ENCODE measurements at regions not wholly inside any gene's neighbourhood (a gene's known extent, or its start where the extent isn't known, plus 50 kb on each side); places are given as distances from the start of the nearest gene placed in this dataset.
A peak's percentile ranks its signal among the peaks of the same experiment; 100 is the strongest.
"Not testable (repeated sequence)": the region's sequence is repeated elsewhere in the genome, so short reads cannot be mapped to it uniquely, and the experiment has no call there.

DNA sequence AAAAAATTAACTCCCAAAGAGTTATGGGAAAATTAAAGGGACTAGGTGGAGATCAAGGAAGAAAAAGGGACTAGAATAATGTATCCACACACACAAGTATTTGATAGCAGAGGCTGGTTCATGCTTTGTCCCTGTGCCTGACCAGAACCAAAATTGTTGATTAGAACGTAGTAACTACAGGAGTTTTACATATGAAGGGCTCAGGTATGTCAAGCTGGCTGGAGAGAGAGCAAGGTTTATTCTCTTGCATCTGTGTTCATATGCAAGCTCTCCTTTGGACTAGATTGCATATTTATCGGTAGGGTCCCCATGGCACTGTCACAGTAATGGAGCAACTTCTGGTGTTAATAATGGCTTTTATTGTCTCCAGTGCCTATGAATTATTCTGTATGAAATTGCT is 239.9 kb upstream of the TRPM3 start:
- DNase-seq, result no peak

DNA sequence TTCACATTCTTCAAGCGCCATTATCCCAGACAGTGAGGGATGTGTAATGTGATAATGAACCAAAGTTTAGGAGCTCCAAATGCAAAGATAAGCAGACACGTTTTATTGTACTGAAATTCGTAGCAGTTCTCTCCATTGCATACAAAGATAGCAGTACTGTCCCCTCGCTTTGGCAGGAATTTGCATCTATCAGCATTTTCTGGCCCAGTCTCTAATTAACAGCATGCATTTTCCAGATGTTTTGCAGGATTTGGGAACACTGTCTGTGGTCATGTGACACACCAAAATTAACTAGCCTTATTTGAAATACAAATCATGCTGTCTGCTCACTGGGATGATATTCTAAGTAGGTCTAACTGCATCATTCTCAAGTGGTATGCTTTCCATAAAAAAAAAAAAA is 235.9 kb upstream of the TRPM3 start:
- DNase-seq, result no peak

DNA sequence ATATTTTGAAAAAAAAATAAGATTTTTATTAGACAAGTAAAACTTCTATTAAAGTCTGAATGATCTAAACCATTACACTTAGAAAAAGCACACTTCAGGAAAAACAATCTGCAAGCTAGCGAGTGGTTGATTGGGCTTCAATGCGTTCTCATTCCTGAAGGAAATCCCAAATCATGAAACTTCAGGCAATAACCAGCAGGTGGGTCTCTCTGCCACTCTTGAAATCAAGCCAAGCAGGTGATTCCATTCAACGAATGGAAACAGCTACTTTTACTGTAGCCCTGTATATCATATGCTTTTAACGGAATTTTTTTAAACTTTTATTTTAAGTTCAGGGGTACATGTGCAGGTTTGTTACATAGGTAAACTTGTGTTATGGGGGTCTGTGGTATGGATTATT is 234.5 kb upstream of the TRPM3 start:
- DNase-seq, result no peak

DNA sequence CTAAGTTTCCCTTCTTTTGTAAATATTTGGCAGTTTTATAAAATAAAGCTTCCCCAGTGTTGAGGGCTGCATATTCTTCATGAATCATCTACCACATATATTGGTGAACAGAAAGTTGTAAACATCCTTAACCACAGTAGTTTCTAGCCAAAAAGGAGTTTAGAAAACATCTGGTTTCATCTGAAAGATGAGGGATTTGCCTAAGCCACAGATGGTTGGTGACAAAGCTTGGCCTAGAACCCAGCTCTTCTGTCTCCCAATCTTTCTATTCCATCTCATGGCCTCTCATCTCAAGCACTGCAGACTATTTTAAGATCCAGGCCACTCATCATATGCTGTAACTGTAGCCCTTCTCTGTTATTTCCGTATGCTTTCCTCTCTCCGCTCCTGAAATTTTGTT is 232.3 kb upstream of the TRPM3 start:
- no peak for DNase-seq

DNA sequence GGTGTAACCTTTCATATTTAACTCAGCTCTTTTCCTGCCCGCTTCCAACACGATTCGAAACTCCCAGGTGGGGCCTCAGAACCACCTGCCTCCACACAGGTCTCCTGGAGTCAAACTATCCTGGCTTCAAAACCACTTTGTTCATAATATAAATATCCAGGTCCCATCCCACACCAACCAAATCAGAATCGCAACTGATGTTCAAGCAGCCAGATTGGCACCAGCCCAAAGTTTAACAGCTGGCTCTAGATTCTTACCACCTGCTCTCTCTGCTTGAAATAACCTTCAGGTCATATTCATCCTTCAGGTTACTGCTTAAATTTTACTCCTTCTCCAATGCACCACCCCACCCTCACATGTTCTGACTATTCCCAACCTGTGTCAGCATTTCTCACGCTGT is 231.4 kb upstream of the TRPM3 start:
- DNase-seq, result no peak

DNA sequence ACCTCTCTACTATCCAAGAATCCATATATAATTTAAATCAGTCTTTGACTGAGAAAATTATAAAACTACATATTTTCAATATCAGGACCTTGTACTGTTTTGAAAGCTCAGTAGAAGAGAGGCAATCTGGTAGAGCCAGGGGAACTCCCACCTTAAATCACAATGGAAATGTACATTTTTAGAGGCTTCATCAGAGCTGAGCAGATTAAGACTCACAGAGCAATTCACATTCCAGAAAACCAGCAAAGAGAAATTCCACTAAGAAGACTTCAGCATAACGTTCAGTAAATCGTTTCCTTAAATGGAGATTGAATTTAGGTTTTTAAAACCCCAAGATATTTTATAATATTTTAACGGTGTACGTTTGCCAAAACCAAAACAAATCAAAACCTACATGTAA is 227.8 kb upstream of the TRPM3 start:
- DNase-seq, result no peak

DNA sequence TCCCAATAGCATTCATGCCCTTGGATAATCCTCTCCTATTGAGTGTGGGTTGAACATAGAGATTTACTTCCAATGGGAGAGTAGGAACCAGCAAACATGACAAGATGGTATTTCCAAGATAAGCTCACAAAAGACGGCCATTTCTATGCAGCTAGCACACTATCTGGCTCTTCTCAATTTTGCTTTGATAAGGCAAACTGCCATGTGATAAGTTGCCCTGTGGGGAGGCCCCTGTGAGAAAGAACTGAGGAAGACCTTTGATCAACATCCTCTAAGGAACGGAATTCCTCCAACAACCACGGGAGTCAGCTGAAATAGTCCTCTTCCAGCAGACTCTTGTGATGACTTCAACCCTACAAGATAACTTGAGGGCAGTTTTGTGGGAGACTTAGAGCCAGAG is 211.9 kb upstream of the TRPM3 start:
- no peak for DNase-seq

DNA sequence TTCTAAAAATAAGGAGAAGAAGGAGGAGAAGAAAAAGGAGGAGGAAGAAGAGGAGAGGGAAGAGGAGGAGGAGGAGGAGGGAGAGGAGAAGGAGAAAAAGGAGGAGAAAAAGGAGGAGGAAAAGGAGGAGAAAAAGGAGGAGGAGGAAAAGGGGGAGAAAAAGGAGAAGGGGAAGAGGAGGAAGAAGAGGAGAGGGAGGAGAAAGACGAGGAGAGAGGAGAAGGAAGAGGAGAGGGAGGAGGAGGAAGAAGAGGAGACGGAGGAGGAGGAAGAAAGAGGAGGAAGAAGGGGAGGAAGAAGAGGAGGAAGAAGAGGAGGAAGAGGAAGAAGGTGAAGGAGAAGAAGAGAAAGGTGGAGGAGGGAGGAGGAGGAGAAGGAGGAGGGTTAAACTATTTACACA is 210.2 kb upstream of the TRPM3 start:
- DNase-seq, result no peak

DNA sequence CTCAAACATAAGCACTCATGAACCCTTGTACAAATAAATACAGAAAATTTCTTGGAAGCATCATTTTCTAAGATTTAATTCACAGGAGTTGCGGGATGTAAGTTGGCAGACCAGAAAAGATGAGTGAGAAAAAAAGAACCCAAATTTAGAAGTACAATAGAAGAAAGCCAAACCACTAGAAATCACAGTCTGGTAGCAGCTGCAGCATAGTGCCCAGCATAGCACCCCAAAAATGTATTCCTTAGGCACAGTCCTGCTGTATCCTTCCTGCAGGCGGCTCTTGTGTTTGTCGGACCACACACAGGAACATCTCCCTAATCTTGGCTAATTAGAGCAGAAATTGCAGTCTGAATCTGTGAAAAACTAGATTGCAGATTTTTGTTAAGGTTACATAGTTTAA is 208.5 kb upstream of the TRPM3 start:
- no peak for DNase-seq

DNA sequence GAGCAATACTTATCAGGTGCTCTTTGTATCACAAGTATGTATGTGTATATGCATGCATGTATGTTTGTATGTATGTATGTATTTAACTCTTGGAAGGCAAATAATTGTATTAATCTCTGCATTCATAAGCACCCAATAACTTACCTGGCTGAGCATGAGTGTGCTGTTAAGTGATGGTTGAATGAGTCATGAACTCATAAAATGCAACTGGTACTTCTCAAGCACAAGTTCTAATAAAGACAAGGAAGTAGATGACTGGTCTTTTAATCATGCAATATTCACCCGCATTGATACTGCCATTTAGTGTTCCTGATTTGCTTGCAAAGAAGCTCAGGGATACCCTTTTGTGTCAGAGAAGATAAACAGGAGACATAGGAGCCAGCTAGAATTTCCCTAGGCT is 204.9 kb upstream of the TRPM3 start:
- no peak for DNase-seq

DNA sequence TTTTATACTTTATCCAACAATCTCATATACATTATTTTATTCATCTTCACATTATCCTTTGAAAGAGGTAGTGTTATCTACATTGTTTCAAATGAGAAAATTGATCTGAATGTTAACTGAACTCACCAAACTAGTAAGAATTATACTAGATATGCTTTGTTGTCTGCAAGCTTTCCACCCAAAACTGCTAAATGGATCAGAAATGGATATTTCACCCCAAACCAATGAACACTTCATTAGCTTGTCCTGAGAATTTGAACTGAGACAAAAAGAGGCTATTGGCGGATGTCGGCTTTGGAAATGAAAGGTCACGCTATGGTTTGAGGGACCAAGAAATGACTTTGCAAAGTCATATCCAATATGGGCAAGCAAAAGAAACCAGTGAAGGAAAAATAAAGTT is 201.9 kb upstream of the TRPM3 start:
- no peak for DNase-seq

DNA sequence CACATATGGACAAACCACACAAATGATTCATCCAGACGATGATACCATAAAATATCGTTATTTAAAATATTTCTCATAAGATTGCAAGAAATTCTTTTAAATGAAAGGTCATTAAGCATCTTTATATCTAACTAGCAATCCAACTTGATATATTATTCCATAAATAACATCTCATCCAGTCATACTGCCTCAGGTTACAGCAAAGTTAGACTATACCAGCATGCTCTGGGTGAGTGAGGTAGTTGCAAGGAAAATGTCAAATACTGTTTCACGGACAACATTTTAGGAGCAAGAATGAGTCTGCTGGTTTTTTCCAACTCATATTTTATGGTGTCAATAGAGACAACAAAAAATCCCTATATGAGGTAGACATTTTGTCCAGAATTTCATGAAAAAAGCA is 200.9 kb upstream of the TRPM3 start:
- no peak for DNase-seq

DNA sequence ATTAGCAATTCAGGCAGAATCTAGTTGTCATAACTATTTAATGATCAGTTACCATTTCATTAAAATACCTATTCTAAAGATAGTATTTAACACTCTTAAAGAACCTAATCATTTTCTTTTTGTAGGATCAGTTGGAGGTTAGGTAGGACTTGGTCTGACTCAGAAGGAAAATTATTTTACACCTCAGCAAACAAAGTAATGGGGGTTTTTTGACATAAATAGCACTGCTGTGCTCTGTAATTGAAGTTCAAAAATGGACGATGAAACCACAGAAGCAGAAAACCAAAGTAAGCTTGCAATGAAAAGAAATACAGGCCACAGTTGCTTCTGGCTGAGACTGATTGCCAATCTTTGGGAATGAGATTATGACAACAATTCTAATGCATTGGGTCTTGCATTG is 187.0 kb upstream of the TRPM3 start:
- DNase-seq, result no peak

DNA sequence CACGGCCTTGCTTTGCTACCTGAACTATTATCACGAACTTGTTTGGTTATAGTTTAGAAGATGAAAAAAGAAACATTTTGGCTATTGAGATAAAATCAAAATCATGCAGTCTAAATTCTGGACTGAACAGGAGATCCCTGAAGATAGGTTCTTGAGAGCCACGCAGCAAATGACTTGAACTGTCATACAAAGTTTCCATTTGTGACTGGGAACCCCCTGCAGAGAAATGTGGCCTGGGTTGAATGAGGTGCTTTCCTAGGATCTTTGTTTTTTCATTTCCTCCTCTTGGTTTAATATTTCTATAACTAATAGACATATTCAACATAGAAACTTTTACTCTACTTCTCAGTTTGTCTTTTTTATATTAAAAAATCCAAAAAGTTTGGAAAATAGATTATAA is 184.7 kb upstream of the TRPM3 start:
- DNase-seq, result no peak

DNA sequence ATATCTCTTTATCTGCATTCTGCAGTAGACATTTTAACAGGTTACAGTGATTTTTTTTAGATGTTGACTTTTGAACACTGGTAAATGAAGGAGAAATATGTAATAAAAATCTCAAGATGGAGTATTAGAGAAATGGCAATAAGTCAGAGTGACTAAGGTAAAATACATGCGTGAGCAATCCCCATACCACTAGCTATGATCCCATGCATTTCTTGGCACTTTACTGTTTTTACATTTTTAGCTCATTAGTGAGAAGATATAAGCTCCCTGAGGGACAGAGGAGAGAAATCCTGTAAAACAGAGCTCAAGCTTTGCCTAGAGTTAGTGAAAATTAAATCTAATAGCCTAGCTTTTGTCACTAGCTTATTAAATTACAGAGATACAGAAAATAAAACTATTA is 181.9 kb upstream of the TRPM3 start:
- DNase-seq, result no peak

DNA sequence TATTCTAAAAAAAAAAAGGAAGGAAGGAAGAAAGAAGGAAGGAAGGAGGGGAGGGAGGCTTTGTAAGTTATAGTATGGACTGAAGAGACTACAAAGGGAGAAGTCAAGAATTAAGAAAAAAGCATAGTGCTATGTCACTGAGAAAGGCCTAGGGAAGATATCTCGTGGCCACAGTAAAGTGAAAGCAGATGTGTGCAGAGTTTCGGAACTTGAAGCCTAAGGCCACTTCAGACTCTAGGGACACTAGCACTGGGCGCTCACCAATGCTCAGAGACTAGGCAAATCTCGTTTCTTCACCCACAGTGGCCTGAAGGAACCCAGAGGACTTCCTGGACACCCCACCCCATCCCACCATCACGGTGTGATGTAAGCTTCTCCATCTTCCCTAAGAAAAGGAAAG is 181.4 kb upstream of the TRPM3 start:
- no peak for DNase-seq

DNA sequence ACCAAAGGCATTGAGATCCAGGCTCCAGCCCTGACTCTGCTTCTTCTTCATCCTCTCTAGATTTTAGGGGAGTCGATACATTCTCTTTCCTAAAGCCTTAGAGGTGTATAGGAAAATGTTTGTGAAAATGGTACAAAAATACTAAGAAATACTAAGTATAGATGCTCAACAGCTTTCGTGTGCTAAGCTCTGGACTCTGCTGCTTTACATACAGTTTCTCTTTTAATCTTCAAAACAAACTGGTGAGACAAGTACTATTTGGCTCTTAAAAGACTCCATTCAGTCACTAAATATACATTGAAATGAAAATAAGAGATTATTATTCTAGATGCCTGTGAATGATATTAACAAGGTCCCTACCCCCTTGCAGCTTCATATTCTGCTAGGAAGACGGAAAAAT is 174.5 kb upstream of the TRPM3 start:
- no peak for DNase-seq

DNA sequence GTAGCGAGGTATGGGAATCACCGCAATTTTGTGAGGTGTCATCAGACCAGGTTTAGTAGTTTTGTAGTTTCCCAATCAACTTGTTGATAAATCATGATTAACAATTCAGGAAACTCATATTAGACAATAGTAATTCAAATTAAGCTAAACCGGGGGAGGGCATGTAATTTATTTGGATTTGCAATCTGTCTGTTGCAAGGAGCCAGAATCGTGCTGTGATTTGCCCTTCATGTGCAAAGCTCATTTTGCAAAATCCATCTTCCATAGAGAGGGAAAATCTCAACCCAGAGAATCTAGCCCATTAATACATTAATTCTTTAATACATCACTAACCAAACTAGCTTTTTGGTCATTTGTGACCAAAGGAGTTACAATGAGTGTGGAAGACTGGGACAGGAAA is 164.7 kb upstream of the TRPM3 start:
- DNase-seq, result no peak

DNA sequence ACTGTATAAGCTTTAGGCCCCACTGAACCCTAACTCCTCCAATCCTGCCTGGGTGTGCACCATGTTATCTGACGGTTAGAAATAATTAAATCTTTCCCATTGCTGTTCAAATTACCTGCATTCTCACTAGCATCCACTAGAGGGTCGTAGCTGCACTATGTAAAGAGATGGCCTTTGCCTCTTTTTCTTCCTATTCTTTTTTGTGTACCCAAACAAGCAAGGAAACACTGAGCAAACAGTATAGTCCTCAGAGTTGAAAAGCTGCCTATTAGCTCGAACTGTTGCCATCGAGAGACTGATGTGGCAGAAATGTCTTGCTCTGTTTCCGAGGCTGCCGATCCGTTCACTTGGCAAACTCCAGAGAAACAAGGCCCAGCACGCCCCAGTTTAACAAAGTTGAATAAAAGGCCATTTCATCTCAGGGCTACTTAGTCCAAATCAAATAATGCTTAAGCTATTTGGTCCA is 163.8 kb upstream of the TRPM3 start:
- DNase-seq, result peak; percentile 11

DNA sequence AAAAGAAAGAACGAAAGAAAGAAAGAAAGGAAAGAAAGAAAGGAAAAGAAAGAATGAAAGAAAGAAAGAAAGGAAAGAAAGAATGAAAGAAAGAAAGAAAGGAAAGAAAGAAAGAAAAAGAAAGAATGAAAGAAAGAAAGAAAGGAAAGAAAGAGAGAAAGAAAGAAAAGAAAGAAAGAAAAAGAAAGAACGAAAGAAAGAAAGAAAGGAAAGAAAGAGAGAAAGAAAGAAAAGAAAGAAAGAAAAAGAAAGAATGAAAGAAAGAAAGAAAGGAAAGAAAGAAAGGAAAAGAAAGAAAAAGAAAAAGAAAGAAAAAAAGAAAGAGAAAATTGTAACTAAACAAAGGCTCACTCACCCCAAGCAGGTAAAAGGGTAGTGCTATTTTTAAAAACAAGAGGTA is 160.7 kb upstream of the TRPM3 start:
- not testable (repeated sequence) for DNase-seq

DNA sequence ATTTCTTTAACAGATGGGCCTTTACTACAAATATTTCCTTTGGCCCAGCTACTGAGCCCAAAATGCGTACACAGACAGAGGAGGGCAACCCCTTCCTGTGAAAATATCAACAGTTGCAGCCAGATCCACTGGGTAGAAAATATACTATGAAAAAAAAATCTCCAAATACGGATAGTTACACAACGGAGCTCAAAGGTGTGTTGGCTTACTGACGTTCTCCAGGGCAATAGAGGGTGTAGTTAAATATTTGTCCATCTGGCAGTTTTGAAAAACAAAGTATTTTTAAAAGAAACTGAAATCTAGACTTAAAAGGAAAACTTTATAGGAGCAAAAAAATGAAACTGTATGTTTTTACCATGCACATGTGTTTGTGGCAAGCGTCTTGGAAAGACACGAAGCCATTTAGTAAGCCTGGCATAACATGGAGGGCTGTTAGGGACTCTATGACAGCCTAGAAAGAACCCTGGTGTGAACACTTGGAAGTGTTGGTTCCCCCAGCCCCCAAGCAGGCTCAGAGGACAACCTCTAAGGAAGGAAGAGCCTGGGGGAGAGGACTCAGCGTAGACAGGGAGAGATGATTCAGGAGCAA is 157.8 kb upstream of the TRPM3 start:
- DNase-seq, result no peak

DNA sequence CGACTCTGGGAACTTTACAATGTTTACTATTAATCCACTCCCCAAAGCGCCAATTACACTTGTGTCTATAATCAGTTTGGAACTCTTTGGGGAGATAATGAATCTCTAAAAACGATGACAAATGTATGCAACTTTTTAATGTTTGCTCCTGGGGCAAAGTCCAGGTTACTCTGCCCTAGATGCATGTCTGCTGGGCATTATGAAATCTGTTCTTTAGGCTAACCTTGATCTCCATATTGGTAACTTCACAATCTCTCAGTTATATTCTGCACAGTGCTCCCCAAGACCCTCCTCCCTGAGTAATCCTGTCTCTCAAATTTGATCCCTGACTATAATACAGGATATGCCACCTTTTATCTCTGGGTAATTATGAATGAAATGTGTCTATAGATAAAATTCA is 152.2 kb upstream of the TRPM3 start:
- DNase-seq, result no peak

DNA sequence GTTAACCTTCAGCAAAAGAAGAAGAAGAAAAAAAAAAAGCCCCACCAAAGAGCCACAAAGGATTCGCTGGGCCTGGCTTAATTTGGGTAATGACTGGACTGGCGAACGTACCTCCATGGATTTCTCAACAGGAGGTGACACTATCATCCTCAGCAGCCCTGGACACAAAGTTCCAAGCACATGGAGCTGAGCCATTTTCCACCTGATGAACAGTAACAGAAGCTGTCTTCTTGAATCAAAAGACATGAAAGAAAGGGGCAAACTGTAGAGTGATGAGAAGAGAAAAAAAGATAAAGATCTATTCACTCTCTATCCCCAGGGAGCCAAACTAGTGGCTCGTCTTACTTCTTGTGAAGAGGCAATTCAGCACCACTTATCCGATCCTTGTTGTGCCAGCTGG is 150.2 kb upstream of the TRPM3 start:
- no peak for DNase-seq

DNA sequence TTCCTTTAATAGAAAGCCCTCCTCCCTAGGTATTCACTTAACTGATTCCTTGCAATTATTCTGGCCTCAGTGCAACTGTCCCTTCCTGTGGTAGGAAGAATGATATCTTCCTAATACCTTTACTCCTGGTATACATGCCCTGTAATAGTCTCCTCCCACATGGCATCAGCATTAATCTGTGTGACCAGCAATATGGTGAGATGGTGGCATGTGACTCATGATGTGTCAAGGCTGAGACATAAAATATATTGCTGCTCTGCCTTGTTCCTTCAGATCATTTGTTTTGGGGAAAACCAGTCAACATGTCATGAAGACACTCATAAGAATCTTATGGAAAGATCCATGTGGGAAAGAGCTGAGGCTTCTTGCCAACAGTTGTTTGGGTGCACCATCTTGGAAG is 149.1 kb upstream of the TRPM3 start:
- no peak for DNase-seq

DNA sequence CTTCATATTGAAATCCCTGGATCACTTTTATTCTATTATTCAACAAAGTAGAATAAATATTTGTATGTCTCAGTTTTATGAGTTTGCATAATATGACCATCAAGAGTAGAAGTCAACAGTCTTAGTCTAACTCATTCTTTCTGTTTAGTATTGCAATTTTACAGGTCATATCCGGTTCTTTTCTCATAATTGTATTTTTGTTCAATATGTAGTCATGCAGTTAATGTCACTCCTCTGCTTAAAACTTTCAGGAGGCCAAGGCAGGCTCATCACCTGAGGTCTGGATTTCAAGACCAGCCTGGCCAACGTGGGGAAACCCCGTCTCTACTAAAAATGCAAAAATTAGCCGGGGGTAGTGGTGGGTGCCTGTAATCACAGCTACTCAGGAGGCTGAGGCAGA is 148.4 kb upstream of the TRPM3 start:
- no peak for DNase-seq

Measured in stimulated activated CD4-positive, alpha-beta T cell treated with anti-CD3 and anti-CD28 coated beads, Interleukin-1b, Interleukin-23, amount 100 ng/mL, for 48 hours (primary cell).